AG08396 (cell line): ENCODE measurements at regions not wholly inside any gene's neighbourhood (a gene's known extent, or its start where the extent isn't known, plus 50 kb on each side); places are given as distances from the start of the nearest gene placed in this dataset.
A peak's percentile ranks its signal among the peaks of the same experiment; 100 is the strongest.

Experiments
- DNase-seq: peaks from one replicate; pipeline ENCODE4 v3.0.0; 2012; ENCODE audit warnings: low spot score, mixed read lengths

GRCh38 chr3:177530908-177531307 lies 333.6 kb upstream of the TBL1XR1 start:
- no peak for DNase-seq

- DNase-seq: no peak
Measured at GRCh38 chr3:177536873-177537272, 339.6 kb upstream of the TBL1XR1 start.

- DNase-seq: no peak
Measured at GRCh38 chr3:177537612-177538011, 340.3 kb upstream of the TBL1XR1 start.

- DNase-seq: peak; percentile 74
Measured at GRCh38 chr3:177538048-177538749, 340.9 kb upstream of the TBL1XR1 start.

- no peak for DNase-seq
Measured at GRCh38 chr3:177538750-177539730, 341.8 kb upstream of the TBL1XR1 start.

- no peak for DNase-seq
Measured at GRCh38 chr3:177541541-177541940, 344.3 kb upstream of the TBL1XR1 start.

- DNase-seq: no peak
Measured at GRCh38 chr3:177545964-177546363, 348.7 kb upstream of the TBL1XR1 start.

- no peak for DNase-seq
Measured at GRCh38 chr3:177547711-177548350, 350.5 kb upstream of the TBL1XR1 start.

GRCh38 chr3:177550667-177551066 lies 353.4 kb upstream of the TBL1XR1 start:
- no peak for DNase-seq

GRCh38 chr3:177551431-177551836 lies 354.2 kb upstream of the TBL1XR1 start:
- no peak for DNase-seq

- DNase-seq: no peak
Measured at GRCh38 chr3:177552051-177552450, 354.8 kb upstream of the TBL1XR1 start.

GRCh38 chr3:177553012-177553411 lies 355.7 kb upstream of the TBL1XR1 start:
- DNase-seq: no peak

GRCh38 chr3:177553579-177553978 lies 356.3 kb upstream of the TBL1XR1 start:
- no peak for DNase-seq

GRCh38 chr3:177554895-177555759 lies 357.8 kb upstream of the TBL1XR1 start:
- peak; percentile 56 for DNase-seq

- no peak for DNase-seq
Measured at GRCh38 chr3:177557548-177557947, 360.3 kb upstream of the TBL1XR1 start.

- DNase-seq: no peak
Measured at GRCh38 chr3:177561365-177561764, 364.1 kb upstream of the TBL1XR1 start.

GRCh38 chr3:177561769-177562392 lies 364.6 kb upstream of the TBL1XR1 start:
- no peak for DNase-seq

- DNase-seq: no peak
Measured at GRCh38 chr3:177563243-177563780, 366.0 kb upstream of the TBL1XR1 start.

GRCh38 chr3:177563792-177564191 lies 366.5 kb upstream of the TBL1XR1 start:
- DNase-seq: no peak

GRCh38 chr3:177565981-177566380 lies 368.7 kb upstream of the TBL1XR1 start:
- DNase-seq: no peak

GRCh38 chr3:177567833-177568232 lies 370.6 kb upstream of the TBL1XR1 start:
- DNase-seq: peak; percentile 19
